OCI-M2 (cell line): ENCODE measurements at regions not wholly inside any gene's neighbourhood (a gene's known extent, or its start where the extent isn't known, plus 50 kb on each side); places are given as distances from the start of the nearest gene placed in this dataset.
"Not testable (repeated sequence)": the region's sequence is repeated elsewhere in the genome, so short reads cannot be mapped to it uniquely, and the experiment has no call there.

Experiments
- DNase-seq: peaks from one replicate; lab custom pipeline; 2025; ENCODE audit not compliant: unreplicated experiment; lab: John Stamatoyannopoulos, UW

DNA sequence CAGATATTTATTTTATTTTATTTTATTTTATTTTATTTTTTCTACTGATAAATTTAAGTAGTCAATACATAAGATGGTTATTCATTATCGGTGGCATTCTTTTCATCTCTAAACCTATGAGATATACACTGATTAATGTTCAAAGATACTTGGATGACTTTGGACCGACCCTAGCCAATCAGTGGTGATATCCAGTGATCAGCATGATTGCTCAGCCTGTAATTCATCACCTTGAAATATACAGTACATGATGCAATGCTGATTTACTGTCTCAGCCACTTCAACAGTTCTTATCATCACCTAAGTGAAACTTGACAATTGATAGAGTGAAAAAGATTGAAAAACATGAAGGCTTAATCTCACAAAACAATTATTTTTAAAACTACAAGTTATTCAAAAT, 1651.0 kb downstream of the REEP3 start:
- DNase-seq, result no peak

DNA sequence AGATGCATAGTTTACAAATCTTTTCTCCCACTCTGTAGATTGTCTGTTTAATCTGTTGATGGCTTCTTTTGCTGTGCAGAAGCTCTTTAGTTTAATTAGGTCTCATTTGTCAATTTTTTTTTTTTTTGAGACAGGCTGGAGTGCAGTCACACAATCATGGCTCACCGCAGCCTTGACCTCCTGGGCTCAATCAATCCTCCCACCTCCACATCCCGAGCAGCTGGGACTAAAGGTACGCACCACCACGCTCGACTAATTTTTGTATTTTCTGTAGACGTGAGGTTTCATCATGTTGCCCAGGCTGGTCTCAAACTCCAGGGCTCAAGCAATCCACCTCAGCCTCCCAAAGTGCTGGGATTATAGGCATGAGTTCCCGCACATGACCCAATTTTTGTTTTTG, 1655.8 kb downstream of the REEP3 start:
- DNase-seq, result no peak

DNA sequence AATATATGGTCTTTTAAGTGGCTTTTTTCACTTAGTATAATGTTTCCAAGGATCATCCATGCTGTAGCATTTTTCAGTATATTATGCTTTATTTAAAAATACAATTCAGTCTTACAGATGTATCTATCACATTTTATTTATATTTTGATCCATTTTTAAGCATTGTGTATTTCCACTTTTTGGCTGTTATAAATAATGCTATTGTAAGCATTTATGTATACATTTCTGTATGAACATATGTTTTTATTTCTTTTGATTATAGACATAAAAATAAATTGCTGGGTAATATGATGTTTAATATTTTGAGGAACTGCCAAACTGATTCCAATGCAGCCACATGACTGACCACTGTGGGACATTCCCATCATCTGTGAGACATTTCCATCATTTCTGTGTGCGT, 1662.0 kb downstream of the REEP3 start:
- no peak for DNase-seq

DNA sequence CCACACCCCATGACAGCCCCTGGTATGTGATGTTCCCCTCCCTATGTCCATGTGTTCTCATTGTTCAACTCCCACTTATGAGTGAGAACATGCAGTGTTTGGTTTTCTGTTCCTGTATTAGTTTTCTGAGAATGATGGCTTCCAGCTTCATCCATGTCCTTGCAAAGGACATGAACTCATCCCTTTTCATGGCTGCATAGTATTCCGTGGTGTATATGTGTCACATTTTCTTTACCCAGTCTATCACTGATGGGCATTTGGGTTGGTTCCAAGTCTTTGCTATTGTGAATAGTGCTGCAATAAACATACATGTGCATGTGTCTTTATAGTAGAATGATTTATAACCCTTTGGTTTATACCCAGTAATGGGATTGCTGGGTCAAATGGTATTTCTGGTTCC, 1665.5 kb downstream of the REEP3 start:
- not testable (repeated sequence) for DNase-seq

DNA sequence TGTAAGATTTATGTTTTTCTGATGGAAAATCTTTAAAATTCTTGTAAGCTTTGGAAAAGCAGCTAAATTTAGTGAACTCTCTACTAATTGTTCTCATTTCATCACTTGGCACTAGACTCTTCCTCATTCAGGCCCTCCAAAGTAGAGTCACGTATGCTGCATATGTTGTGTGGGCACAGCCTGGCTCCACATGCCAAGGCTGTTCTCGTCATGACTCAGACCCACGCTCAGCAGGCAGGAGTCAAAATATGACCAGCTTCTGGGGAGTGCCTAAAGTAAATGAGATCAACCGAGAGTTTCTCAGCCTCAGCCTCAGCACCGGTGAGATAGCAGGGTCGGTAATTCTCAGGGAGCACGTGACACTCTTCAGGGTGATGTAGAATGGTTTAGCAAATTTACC, 1672.9 kb downstream of the REEP3 start:
- no peak for DNase-seq

DNA sequence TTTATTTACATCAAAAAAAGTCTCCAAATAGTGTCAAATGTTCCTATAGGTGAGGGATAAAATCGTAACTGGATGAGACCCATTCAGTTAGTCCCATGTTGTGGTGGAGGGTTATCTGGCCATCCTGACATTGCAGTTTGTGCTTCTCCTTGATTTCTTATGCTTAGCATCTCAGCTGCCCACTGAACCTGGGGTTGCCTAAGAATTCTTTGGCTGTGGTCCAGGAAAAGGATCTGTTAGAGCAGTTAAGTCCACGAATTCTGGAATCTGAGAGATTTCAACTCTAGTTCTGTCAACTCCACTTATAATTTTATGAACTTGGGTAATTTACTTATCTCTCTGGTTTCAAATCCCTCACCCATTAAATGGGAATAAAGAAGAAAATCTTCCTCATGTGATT, 1673.4 kb downstream of the REEP3 start:
- DNase-seq, result no peak

DNA sequence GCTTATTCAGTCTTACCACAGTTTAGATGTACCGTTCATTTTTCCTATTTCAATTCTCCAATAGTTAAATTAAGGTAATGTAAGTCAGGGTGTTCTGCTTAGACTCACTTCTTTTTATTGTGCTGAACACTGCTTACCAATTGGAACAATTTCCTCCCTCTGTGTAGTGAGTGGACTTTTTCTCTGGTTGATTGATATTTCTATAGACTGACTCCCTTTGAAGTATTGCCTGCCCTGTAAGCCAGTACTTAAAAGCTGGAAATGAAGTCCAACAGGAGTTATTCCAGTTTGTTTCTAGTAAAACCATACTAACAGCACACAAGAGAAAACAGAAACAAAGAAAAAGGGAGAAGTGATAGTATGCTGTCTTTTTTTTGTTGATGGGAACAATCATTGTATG, 1674.9 kb downstream of the REEP3 start:
- DNase-seq, result no peak

DNA sequence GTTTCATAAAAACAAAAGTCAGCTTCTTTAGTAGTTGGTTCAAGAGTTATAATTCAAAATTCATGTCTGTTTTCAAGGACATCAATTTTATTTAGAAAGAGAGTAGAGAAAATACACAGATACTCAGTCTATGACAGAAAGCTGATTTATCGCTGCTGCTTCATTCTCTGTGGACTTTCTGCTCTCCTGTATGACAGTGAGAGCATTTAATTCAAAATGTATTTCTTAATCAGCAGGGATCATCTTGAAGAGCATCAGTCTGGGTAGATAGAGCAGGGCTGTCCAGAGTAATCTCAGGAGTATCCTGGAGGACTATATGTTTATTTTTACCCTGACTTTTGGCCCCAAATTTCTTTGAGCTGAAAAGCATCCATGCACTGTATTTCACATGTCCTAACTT, 1676.7 kb downstream of the REEP3 start:
- DNase-seq, result no peak

DNA sequence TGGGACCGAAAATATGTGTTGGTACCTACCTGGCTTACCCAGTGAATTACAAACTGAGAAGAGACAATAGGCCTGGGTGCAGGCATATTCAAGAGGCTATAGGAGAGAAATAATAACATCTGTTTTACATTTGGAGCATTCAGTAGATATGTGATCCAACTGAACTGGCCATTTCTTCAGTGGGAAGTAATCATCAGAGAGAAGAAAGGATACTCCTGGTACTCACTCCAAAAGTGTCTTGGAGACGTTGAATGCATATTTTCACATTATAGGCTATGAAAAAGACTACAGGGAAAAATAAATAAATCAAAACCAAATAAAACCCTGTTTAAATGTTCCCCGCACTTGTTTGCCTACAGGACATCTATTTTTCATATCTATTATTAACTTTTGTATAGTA, 1680.3 kb downstream of the REEP3 start:
- no peak for DNase-seq

DNA sequence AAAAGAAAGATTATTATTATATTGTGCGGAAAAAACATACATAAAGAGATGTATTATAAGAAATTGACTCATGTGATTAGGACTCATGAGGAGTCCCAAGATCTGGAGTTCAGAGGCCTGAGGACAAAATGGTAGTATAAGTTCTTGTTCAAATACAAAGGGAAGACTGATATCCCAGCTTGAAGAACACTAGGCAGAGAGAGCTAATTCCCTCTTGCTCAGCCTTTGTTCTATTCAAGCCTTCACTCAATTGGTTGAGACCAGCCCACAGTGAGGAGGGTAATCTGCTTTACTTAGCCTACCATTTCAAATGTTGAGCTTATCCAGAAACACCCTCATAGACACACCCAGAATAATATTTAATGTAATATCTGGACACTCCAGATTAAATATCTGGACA, 1683.8 kb downstream of the REEP3 start:
- no peak for DNase-seq

DNA sequence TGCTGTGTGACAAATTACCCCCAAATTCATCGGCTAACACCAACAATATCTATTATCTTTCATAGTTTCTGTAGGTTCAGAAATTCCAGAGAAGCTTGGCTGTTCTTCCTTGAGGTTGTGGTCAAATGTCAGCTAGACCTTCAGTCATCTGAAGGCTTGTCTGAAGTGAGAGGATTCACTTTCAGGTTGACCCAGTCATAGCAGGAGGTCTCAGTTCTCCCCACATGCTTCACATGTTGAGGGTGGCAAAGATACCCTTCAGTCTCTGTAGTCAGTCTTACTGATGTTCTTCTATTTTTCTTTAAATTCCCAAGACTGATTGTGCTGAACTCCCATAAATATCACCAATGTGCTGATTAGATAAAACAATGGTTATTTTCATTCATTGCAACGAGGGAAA, 1692.0 kb downstream of the REEP3 start:
- DNase-seq, result no peak

DNA sequence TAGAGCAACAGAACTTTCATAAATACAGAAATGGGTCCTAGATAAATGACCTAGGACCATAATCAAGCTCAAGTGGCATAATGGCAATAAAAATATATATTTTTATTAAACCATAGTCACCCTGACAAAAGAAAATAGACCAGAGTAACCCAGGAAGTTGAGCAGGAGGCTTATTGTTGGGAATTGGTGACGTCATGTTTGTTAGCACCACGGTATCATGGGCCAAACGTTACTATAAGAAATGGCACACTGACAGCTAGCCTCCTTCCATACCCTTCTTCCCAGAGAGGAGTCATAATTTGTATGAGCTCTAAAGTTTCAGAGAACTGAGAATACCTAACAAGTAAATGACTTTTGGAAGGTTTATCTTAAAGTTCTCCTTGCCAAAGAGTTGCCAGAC, 1698.2 kb downstream of the REEP3 start:
- no peak for DNase-seq

DNA sequence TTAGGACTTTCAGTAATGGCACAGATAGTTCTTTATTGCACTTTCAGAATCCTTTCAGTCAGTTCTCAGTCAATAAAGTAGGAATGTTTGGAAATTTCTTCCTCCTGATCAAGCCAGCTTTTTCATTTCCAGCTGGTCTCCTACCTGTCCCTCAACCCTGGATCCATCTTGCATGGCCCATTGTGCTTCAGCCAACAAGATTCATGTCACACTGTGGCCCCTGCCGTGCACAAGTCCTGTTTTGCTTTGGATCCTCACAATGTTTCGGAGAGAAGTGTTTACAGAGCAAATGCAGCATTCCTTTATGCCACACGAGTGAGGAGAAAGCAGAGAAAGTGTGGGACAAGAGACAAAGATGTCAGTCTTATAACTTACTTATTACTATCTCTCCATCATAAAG, 1694.7 kb upstream of the LRRTM3 start:
- no peak for DNase-seq

DNA sequence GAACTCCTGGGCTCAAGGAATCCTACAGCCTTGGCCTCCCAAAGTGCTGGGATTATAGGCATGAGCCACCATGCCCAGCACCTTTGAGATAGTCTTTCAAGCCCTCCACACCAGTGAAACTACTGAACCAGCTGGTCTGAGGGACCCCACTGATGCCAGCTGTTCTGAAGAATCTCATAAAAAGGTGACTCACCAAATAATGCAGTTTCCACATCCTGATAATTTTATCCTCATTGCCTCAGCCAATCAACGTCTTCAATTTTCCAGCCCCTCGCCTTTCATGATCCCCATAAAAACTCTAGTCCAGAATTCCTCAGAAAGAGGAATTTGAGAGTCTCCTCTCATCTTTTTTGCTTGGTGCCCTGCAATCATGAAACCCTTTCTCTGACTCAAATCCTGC, 1691.6 kb upstream of the LRRTM3 start:
- no peak for DNase-seq

DNA sequence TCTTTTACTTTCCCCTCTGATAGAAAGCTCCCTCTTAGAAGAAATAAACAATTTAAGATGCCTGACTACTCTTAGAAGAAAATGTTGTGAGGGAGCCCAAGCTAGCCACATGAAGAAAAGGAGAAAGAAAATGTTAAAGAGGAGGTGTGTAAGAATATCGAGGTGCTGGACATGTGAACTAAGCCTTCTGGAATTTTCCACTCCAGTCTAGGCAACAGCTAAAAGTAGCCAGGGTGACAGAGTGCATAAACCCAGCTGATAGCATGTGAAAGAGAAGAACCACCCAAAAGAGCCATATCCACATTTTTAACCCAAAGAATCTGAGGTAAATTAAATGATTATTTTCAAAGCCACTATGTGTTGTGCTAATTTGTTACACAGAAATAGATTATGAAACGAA, 1690.6 kb upstream of the LRRTM3 start:
- DNase-seq, result no peak

DNA sequence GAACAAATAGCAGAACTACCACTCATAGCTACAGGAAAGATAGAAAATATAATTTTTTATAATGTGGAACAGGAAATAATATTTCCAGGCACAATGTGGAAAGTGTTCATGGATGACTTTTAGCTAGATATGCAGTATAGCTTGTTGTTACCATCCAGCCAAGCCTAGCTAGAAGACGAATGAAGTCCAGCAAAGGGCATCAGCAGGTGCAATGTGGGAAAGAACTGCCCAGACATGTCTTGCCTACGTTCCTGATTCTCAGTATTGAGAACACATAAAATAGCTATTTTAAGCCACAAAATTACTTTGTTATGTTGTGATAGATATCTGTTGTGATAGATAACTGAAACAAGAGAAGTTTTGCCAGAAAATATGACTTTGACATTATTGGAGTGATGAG, 1690.0 kb upstream of the LRRTM3 start:
- no peak for DNase-seq

DNA sequence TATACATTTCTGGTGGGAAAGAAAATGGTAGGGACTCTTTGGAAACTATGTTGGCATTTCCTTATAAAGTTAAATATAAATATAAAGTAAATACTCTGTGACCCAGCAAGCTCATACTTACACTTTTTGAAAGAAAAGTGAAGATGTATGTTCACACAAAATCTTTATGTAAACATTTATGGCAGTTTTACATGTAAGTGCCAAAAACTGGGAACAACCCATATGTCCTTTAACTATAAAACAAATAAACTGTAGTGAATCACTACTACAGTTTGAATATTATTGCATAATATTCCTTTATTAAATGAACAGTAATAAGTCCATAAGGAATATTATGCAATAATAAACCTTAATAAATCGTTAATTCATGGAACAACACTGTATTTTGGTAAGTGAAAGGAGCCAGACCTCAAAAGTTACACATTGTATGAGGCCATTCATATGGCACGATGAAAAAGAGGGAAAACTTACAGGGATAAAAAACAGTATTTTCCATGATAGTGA, 1660.3 kb upstream of the LRRTM3 start:
- DNase-seq, result no peak

DNA sequence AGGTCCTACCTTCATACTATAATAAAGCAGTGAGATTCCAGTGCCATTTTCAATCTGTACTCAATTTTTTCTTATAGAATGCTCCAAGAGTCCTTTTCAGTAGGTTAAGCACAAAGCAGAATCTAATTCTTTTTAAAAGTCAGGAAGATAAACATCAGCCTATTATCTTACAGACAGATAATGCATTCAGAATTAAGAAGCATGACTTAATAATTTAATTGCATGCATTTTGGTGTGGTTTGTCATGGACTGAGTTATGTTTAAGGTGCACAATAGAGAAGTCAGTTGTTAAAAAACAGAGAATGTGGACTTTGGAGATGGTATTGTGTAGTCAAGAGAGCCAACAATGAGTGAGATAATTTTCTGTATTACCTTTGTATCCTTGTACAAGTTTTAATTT, 1656.3 kb upstream of the LRRTM3 start:
- not testable (repeated sequence) for DNase-seq

DNA sequence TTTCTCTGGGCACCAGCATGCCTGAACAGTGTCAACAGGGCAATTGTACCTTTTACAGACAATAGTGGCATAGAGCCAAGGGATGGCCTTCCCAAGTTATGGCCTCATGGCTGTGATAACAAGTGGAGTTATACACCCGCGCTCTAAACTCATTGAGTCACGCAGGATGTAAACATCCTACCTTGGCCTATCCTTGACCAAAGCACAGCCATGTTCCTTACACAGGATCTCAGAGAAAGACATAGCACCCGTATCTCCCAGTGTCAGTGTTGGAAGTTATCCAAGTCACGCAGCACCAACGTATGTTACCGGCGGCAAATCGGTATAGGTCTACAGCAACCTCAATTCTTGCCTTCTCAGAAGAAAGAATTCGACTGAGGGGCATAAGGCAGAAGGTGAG, 1654.9 kb upstream of the LRRTM3 start:
- DNase-seq, result no peak

DNA sequence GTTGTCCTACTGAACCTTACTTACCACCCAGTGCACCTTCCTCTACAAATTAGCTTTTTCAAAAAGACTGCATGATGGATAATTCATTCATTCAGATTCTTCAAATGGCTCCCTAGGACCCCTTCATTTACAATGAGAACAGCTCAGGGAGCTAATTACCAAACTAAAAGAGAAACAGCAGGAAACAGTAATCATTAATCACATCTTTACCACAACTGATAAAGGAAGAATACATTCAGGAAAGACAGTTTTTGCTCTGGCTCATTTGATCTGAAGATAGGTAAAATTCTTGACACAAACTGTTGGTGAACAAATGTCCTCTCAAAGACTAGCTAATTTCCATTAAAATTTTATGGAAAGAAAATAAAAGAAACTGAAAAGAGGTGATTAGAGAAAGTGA, 1652.7 kb upstream of the LRRTM3 start:
- DNase-seq, result no peak

DNA sequence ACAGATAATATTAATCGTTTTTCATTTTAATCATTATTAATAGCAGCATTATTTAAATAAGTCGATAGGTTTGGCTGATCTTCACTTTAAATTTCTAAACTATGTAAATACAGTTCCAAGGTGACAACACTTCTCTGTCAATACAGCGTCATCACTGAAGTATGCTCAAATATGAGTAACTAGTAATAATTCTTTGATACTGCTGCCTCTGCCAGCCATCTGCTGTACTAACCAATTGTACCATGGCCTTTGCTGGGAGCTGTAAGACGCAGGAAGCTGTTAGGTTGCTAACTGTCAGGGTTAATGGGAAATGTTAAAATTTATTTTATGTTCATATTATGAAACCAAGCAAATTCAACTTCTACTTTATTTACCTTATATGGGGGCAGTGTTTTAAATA, 1650.5 kb upstream of the LRRTM3 start:
- no peak for DNase-seq

DNA sequence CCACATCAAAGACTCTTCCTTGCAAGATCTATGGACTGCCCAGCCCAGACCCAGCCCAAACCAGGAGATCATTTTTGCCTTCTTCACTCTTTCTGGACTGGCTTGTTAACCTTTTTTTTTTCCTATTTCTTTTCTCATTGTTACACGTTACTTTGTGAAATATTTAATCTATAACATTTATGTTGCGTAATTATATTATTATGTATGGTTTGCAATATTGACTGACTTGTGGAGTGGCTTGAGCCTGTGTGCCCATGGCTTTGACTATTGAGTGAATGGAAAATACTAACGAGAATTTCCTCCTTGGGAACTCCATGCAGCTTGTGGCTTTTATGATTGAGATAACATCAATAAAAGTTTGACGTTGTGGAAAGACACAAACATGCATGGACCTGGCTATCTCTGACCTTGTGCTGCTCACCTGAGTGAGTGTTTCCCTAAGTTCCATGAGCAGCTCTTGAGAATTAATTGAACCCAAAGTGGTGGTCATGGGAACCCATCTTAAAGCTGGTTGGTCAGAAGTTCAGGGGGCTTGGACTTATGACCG, 1641.3 kb upstream of the LRRTM3 start:
- no peak for DNase-seq

DNA sequence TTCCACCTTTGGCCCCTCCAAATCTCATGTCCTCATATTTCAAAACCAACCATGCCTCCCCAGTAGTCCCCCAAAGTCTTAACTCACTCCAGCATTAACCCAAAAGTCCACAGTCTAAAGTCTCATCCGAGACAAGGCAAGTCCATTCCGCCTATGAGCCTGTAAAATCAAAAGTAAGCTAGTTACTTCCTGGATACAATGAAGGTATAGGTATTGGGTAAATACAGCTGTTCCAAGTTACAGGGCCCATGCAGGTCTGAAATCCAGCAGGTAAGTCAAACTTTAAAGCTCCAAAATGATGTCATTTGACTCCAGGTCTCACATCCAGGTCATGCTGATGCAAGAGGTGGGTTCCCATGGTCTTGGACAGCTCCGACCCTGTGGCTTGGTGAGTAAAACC, 1640.1 kb upstream of the LRRTM3 start:
- not testable (repeated sequence) for DNase-seq

DNA sequence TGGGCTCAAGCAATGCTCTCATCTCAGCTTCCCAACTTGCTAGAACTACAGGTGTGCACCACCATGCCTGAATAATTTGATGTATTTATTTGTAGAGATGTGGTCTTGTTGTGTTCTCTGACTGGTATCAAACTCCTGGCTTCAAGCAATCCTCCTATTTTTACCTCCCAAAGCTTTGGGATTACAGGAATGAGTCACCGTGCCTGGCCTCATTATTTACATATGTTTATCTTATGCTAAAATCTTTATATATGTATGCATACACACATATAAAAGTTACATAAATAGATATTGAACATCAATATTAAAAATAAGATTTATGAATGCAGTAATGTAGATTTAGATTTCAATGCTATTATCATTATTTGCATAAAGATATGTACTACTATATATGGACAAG, 1634.5 kb upstream of the LRRTM3 start:
- DNase-seq, result no peak
